ENCODE measurements at regions not wholly inside any gene's neighbourhood (a gene's known extent, or its start where the extent isn't known, plus 50 kb on each side); places are given as distances from the start of the nearest gene placed in this dataset.

- Histone ChIP-seq H3K9me2 (replicated peaks; ENCODE audit: insufficient read depth) (no peaks in the 10 kb centered on the region), H3K4me2 (no peak overlapping the region), H4K20me1 (ENCODE audit: insufficient read depth, poor library complexity, severe bottlenecking) (no peaks in the 10 kb centered on the region), H3K79me2 (no peaks in the 10 kb centered on the region), H3K4me1 (ENCODE audit: insufficient read depth) (no peaks in the 10 kb centered on the region), H3K9me3 (ENCODE audit: low read depth) (no peaks in the 10 kb centered on the region), H3K4me3 (no peak overlapping the region), H3K36me3 (replicated peaks; ENCODE audit: insufficient read depth, low read depth) (no peaks in the 10 kb centered on the region), H2AFZ (no peak overlapping the region), H3K27ac (no peak overlapping the region), H3K27me3 (no peaks in the 10 kb centered on the region)
- no peak for DNase-seq (ENCODE audit: low spot score)
- TF ChIP-seq, protein P1, sequence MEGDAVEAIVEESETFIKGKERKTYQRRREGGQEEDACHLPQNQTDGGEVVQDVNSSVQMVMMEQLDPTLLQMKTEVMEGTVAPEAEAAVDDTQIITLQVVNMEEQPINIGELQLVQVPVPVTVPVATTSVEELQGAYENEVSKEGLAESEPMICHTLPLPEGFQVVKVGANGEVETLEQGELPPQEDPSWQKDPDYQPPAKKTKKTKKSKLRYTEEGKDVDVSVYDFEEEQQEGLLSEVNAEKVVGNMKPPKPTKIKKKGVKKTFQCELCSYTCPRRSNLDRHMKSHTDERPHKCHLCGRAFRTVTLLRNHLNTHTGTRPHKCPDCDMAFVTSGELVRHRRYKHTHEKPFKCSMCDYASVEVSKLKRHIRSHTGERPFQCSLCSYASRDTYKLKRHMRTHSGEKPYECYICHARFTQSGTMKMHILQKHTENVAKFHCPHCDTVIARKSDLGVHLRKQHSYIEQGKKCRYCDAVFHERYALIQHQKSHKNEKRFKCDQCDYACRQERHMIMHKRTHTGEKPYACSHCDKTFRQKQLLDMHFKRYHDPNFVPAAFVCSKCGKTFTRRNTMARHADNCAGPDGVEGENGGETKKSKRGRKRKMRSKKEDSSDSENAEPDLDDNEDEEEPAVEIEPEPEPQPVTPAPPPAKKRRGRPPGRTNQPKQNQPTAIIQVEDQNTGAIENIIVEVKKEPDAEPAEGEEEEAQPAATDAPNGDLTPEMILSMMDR (IDR thresholded peaks at IDR 0.05; ENCODE audit: poor library complexity) = no peak
- 87% methylated on average over 4 of the region's 11 CpGs for WGBS (ENCODE audit: low lambda C conversion rate, missing lambda C conversion rate)
Measured at GRCh38 chr17:36859706-36860105, 77.6 kb upstream of the LHX1 start.

GRCh38 chr17:36861531-36861930, 75.7 kb upstream of the LHX1 start:
- Histone ChIP-seq H3K4me2 (no peak overlapping the region), H3K4me1 (ENCODE audit: insufficient read depth) (no peaks in the 10 kb centered on the region), H3K79me2 (no peaks in the 10 kb centered on the region), H3K9me3 (ENCODE audit: low read depth) (no peaks in the 10 kb centered on the region), H3K27ac (no peak overlapping the region), H3K36me3 (replicated peaks; ENCODE audit: insufficient read depth, low read depth) (no peaks in the 10 kb centered on the region), H3K9me2 (replicated peaks; ENCODE audit: insufficient read depth) (no peaks in the 10 kb centered on the region), H3K4me3 (no peak overlapping the region), H4K20me1 (ENCODE audit: insufficient read depth, poor library complexity, severe bottlenecking) (no peaks in the 10 kb centered on the region), H2AFZ (no peak overlapping the region), H3K27me3 (no peaks in the 10 kb centered on the region)
- TF ChIP-seq EZH2 (IDR thresholded peaks at IDR 0.05; ENCODE audit: borderline replicate concordance) (no peak), EZH2phosphoT487 (IDR thresholded peaks at IDR 0.05; ENCODE audit: low read depth, severe bottlenecking, unreplicated experiment) (no peak)
- TF ChIP-seq, protein P1 (IDR thresholded peaks at IDR 0.05; ENCODE audit: poor library complexity) = no peak
- WGBS (ENCODE audit: low lambda C conversion rate, missing lambda C conversion rate) = 73% methylated on average over 6 of the region's 6 CpGs
- DNase-seq (ENCODE audit: low spot score) = no peak

DNA sequence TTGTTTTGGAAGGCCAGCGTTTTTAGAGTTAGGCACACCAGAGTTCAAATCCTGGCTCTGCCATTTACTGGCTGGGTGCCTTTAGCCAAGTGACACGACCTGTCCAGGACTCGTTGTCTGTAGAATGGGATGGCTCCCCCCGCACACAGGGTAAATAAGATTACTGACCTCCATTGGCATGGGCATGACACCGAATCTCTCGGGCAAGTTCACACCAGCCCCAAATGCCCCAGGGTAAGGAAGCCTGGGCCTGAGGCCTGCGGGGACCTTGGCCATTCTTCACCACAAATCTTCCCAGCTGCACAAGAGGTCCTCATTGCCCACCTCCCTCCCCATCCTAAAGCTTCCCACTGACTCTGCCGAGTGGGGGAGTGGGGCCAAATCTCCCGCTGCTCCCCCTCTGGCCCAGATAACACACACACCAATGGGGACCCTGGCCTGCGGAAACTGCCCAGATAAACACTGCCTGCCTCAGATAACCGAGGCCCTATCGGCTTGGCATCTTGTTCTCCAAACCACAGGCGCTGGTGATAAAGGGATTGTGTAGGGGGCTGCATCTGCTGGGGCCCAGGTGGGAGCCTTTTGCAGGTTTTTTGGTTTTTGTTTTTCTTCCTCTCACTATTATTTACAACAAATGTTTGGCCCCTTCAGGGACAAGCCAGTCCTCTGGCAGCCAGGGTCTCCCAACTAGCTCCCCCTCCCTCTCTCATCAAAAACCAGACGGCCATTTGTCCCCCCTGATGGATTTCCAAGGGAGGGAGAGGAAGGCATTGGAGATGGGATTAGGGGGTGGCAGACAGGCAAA, 75.0 kb upstream of the LHX1 start:
- no peak for TF ChIP-seq EZH2 (IDR thresholded peaks at IDR 0.05; ENCODE audit: borderline replicate concordance)
- TF ChIP-seq EZH2phosphoT487 (IDR thresholded peaks at IDR 0.05; ENCODE audit: low read depth, severe bottlenecking, unreplicated experiment) = no peak
- TF ChIP-seq, protein P1 (IDR thresholded peaks at IDR 0.05; ENCODE audit: poor library complexity) = no peak
- Histone ChIP-seq H3K36me3 (replicated peaks; ENCODE audit: insufficient read depth, low read depth) (no peaks in the 10 kb centered on the region), H3K9me3 (ENCODE audit: low read depth) (no peaks in the 10 kb centered on the region), H3K4me2 (no peak overlapping the region), H4K20me1 (ENCODE audit: insufficient read depth, poor library complexity, severe bottlenecking) (no peaks in the 10 kb centered on the region), H2AFZ (no peak overlapping the region), H3K79me2 (no peaks in the 10 kb centered on the region), H3K27ac (no peak overlapping the region), H3K9me2 (replicated peaks; ENCODE audit: insufficient read depth) (no peaks in the 10 kb centered on the region), H3K4me3 (no peak overlapping the region), H3K27me3 (no peaks in the 10 kb centered on the region), H3K4me1 (ENCODE audit: insufficient read depth) (no peaks in the 10 kb centered on the region)
- 65% methylated on average over 14 of the region's 14 CpGs for WGBS (ENCODE audit: low lambda C conversion rate, missing lambda C conversion rate)
- no peak for DNase-seq (ENCODE audit: low spot score)

Measured in hepatocyte (in vitro differentiated cells).